ENCODE measurements at regions not wholly inside any gene's neighbourhood (a gene's known extent, or its start where the extent isn't known, plus 50 kb on each side); places are given as distances from the start of the nearest gene placed in this dataset.

GRCh38 chr7:24406053-24406788 lies 122.2 kb downstream of the NPY start:
- TF ChIP-seq, protein P1, sequence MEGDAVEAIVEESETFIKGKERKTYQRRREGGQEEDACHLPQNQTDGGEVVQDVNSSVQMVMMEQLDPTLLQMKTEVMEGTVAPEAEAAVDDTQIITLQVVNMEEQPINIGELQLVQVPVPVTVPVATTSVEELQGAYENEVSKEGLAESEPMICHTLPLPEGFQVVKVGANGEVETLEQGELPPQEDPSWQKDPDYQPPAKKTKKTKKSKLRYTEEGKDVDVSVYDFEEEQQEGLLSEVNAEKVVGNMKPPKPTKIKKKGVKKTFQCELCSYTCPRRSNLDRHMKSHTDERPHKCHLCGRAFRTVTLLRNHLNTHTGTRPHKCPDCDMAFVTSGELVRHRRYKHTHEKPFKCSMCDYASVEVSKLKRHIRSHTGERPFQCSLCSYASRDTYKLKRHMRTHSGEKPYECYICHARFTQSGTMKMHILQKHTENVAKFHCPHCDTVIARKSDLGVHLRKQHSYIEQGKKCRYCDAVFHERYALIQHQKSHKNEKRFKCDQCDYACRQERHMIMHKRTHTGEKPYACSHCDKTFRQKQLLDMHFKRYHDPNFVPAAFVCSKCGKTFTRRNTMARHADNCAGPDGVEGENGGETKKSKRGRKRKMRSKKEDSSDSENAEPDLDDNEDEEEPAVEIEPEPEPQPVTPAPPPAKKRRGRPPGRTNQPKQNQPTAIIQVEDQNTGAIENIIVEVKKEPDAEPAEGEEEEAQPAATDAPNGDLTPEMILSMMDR (conservative IDR thresholded peaks at IDR 0.05): no peak
- no peak for TF ChIP-seq ZFX (IDR thresholded peaks at IDR 0.05)

All from C4-2B (cell line).